PFSK-1 (cell line): ENCODE measurements at regions not wholly inside any gene's neighbourhood (a gene's known extent, or its start where the extent isn't known, plus 50 kb on each side); places are given as distances from the start of the nearest gene placed in this dataset.

Experiments
- FOXP2 ChIP-seq: optimal IDR thresholded peaks from 2 replicates; pipeline ENCODE3; 2011; ENCODE audit warnings: borderline replicate concordance, control low read depth, inconsistent platforms; ENCODE audit not compliant: insufficient read depth; ENCODE audit errors: extremely low read length, extremely low read depth
- POLR2AphosphoS5 ChIP-seq: IDR thresholded peaks from 2 replicates; pipeline ENCODE4 v1.6.1; 2012; ENCODE audit warnings: low read depth, mild to moderate bottlenecking, control low read depth, low read length, moderate library complexity
- REST ChIP-seq, 2 experiments: IDR thresholded peaks; 2 replicates each; pipeline versions ENCODE4 v1.6.1 to v1.8.0; 2011 to 2012; ENCODE audit warnings: low read depth in 2 of 2, low read length in 2 of 2, control low read depth in 1 of 2, inconsistent platforms in 1 of 2, mild to moderate bottlenecking in 1 of 2, moderate library complexity in 1 of 2; ENCODE audit not compliant: insufficient read depth in 1 of 2
- SIN3A ChIP-seq: IDR thresholded peaks from 2 replicates; pipeline ENCODE4 v1.6.1; 2012; ENCODE audit warnings: mild to moderate bottlenecking, low read length, moderate library complexity, borderline replicate concordance; ENCODE audit not compliant: insufficient read depth
- TAF1 ChIP-seq: IDR thresholded peaks from 2 replicates; pipeline ENCODE4 v1.6.1; 2012; ENCODE audit warnings: low read length, control low read depth, borderline replicate concordance; ENCODE audit not compliant: insufficient read depth

GRCh38 chr2:150346806-150347205, 140.7 kb downstream of the RND3 start:
- no peak for TF ChIP-seq POLR2AphosphoS5
- no peak for TF ChIP-seq TAF1
- TF ChIP-seq SIN3A, result no peak
- no peak for TF ChIP-seq REST (IDR thresholded peaks at IDR 0.05; ENCODE audit: insufficient read depth in 1 of 2, low read depth in 2 of 2, low read length in 2 of 2)
- TF ChIP-seq FOXP2, result no peak
